ENCODE measurements at regions not wholly inside any gene's neighbourhood (a gene's known extent, or its start where the extent isn't known, plus 50 kb on each side); places are given as distances from the start of the nearest gene placed in this dataset.

DNA sequence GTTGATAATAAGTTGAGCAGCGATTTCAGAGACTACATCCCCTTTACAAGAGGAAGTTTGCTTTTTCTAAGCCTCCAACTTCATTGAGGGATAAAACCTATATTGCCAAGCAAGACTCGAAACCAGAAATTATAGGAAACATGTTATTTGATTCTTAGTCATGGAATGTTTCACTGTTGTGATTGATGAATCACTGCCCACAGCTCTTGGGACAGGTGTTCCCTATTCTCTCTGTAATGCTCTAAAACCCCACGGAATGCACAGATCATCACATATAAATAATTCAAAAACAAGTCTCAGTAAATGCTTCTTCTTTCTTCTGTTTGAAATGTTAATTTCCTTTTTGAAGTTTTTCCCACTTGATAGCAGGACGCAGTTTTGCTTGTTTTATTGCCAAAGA is 809.5 kb upstream of the GOT2 start:
- DNase-seq (no peak), FAIRE-seq (no peak)
- no peaks in the 10 kb centered on the region for H3K4me1 ChIP-seq (ENCODE audit: control insufficient read depth in 2 of 3, insufficient read depth in 2 of 3, low read depth in 1 of 3, low read length in 3 of 3)
- H3K36me3 ChIP-seq (ENCODE audit: control insufficient read depth in 2 of 3, insufficient read depth in 3 of 3, low read length in 3 of 3): no peaks in the 10 kb centered on the region
- no peaks in the 10 kb centered on the region for H3K9me3 ChIP-seq (ENCODE audit: control insufficient read depth in 2 of 3, insufficient read depth in 1 of 3, low read length in 3 of 3)
- intact Hi-C loops (cut with DNase I): no loop called here
- TF ChIP-seq, protein P1, sequence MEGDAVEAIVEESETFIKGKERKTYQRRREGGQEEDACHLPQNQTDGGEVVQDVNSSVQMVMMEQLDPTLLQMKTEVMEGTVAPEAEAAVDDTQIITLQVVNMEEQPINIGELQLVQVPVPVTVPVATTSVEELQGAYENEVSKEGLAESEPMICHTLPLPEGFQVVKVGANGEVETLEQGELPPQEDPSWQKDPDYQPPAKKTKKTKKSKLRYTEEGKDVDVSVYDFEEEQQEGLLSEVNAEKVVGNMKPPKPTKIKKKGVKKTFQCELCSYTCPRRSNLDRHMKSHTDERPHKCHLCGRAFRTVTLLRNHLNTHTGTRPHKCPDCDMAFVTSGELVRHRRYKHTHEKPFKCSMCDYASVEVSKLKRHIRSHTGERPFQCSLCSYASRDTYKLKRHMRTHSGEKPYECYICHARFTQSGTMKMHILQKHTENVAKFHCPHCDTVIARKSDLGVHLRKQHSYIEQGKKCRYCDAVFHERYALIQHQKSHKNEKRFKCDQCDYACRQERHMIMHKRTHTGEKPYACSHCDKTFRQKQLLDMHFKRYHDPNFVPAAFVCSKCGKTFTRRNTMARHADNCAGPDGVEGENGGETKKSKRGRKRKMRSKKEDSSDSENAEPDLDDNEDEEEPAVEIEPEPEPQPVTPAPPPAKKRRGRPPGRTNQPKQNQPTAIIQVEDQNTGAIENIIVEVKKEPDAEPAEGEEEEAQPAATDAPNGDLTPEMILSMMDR (IDR thresholded peaks at IDR 0.05; ENCODE audit: borderline replicate concordance, extremely low read depth, insufficient read depth): no peak
- H3K4me3 ChIP-seq (ENCODE audit: low read length in 3 of 3): no peak overlapping the region
- no peak overlapping the region for H3K9ac ChIP-seq (ENCODE audit: low read length in 3 of 3)
- no peak overlapping the region for H3K27ac ChIP-seq (ENCODE audit: low read depth in 2 of 2, low read length in 2 of 2)
- H3K27me3 ChIP-seq (ENCODE audit: control insufficient read depth, insufficient read depth, low read length): no peaks in the 10 kb centered on the region

DNA sequence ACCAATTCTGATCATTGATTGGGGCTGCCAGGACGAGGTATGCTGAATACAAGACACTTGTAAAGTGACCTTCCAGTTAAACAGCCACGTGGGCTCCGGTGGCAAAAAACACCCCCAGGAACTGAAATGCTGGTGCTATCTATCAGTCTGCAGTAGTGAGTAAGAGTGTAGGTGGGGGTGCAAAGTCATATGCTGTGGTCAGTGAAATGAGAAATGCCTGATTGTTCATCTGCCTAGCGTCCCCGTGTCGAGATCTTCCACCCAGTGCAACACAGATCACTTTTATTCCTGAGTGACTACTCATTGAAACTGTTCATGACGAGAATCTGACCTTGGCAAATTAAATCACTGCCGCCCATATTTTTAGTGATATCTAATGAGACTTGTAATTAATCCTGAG is 806.5 kb upstream of the GOT2 start:
- DNase-seq: no peak
- FAIRE-seq: no peak
- Histone ChIP-seq H3K4me3 (ENCODE audit: low read length in 3 of 3) (no peak overlapping the region), H3K4me1 (ENCODE audit: control insufficient read depth in 2 of 3, insufficient read depth in 2 of 3, low read depth in 1 of 3, low read length in 3 of 3) (no peaks in the 10 kb centered on the region), H3K9ac (ENCODE audit: low read length in 3 of 3) (no peak overlapping the region), H3K27ac (ENCODE audit: low read depth in 2 of 2, low read length in 2 of 2) (no peak overlapping the region), H3K9me3 (ENCODE audit: control insufficient read depth in 2 of 3, insufficient read depth in 1 of 3, low read length in 3 of 3) (no peaks in the 10 kb centered on the region), H3K36me3 (ENCODE audit: control insufficient read depth in 2 of 3, insufficient read depth in 3 of 3, low read length in 3 of 3) (no peaks in the 10 kb centered on the region), H3K27me3 (ENCODE audit: control insufficient read depth, insufficient read depth, low read length) (no peaks in the 10 kb centered on the region)
- TF ChIP-seq, protein P1 (IDR thresholded peaks at IDR 0.05; ENCODE audit: borderline replicate concordance, extremely low read depth, insufficient read depth): no peak
- intact Hi-C loops (cut with DNase I): no loop called here

DNA sequence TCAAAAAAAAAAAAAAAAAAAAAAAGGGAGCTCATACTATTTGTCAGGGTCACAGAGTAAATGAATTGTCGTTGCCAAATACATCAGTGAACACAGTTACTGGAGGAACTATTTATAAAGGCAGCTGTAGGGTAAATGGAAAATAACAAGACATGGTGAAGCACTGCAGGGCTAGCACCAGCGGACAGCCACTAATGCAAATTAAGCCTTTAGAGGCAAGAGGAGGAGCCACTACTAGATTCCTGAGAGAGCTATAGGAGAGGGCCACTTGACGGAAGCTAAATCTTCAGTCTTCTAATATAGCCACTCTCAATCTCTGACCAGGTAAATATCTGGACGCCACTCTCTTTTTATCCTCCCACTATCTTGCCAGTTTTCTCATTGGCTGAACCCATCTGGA is 801.2 kb upstream of the GOT2 start:
- intact Hi-C loops (cut with DNase I): no loop called here
- TF ChIP-seq, protein P1 (IDR thresholded peaks at IDR 0.05; ENCODE audit: borderline replicate concordance, extremely low read depth, insufficient read depth): no peak

More for the DNA sequence above, 801.2 kb upstream of the GOT2 start:
- Histone ChIP-seq H3K27me3 (ENCODE audit: control insufficient read depth, insufficient read depth, low read length) (no peaks in the 10 kb centered on the region), H3K27ac (ENCODE audit: low read depth in 2 of 2, low read length in 2 of 2) (no peak overlapping the region), H3K9me3 (ENCODE audit: control insufficient read depth in 2 of 3, insufficient read depth in 1 of 3, low read length in 3 of 3) (no peaks in the 10 kb centered on the region), H3K36me3 (ENCODE audit: control insufficient read depth in 2 of 3, insufficient read depth in 3 of 3, low read length in 3 of 3) (no peaks in the 10 kb centered on the region), H3K4me1 (ENCODE audit: control insufficient read depth in 2 of 3, insufficient read depth in 2 of 3, low read depth in 1 of 3, low read length in 3 of 3) (no peaks in the 10 kb centered on the region), H3K9ac (ENCODE audit: low read length in 3 of 3) (no peak overlapping the region), H3K4me3 (ENCODE audit: low read length in 3 of 3) (no peak overlapping the region)
- DNase-seq (no peak), FAIRE-seq (no peak)

All from kidney (tissue), 13 donors.